ENCODE measurements at regions not wholly inside any gene's neighbourhood (a gene's known extent, or its start where the extent isn't known, plus 50 kb on each side); places are given as distances from the start of the nearest gene placed in this dataset.

- TF ChIP-seq ZNF274 (IDR thresholded peaks at IDR 0.05; ENCODE audit: insufficient read depth, insufficient read length), result no peak
- no peak for TF ChIP-seq EP300 (IDR thresholded peaks at IDR 0.05; ENCODE audit: borderline replicate concordance in 1 of 2, control insufficient read depth in 1 of 2, low read depth in 2 of 2, low read length in 2 of 2)
- no peak for TF ChIP-seq SRF (IDR thresholded peaks at IDR 0.05; ENCODE audit: low read depth in 2 of 2, low read length in 2 of 2)
- TF ChIP-seq NR2C2 (IDR thresholded peaks at IDR 0.05; ENCODE audit: borderline replicate concordance, control insufficient read depth, insufficient read length, low read depth), result no peak
- no peak for TF ChIP-seq EZH2 (IDR thresholded peaks at IDR 0.05; ENCODE audit: borderline replicate concordance, control insufficient read depth, low read depth, low read length)
- TF ChIP-seq TAF1 (IDR thresholded peaks at IDR 0.05; ENCODE audit: borderline replicate concordance, low read depth, low read length), result no peak
- TF ChIP-seq, protein P1, sequence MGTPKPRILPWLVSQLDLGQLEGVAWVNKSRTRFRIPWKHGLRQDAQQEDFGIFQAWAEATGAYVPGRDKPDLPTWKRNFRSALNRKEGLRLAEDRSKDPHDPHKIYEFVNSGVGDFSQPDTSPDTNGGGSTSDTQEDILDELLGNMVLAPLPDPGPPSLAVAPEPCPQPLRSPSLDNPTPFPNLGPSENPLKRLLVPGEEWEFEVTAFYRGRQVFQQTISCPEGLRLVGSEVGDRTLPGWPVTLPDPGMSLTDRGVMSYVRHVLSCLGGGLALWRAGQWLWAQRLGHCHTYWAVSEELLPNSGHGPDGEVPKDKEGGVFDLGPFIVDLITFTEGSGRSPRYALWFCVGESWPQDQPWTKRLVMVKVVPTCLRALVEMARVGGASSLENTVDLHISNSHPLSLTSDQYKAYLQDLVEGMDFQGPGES (IDR thresholded peaks at IDR 0.05), result no peak
- no peak for TF ChIP-seq EGR1 (IDR thresholded peaks at IDR 0.05; ENCODE audit: borderline replicate concordance in 1 of 2, low read depth in 2 of 2, low read length in 2 of 2)
- TF ChIP-seq, protein P2, sequence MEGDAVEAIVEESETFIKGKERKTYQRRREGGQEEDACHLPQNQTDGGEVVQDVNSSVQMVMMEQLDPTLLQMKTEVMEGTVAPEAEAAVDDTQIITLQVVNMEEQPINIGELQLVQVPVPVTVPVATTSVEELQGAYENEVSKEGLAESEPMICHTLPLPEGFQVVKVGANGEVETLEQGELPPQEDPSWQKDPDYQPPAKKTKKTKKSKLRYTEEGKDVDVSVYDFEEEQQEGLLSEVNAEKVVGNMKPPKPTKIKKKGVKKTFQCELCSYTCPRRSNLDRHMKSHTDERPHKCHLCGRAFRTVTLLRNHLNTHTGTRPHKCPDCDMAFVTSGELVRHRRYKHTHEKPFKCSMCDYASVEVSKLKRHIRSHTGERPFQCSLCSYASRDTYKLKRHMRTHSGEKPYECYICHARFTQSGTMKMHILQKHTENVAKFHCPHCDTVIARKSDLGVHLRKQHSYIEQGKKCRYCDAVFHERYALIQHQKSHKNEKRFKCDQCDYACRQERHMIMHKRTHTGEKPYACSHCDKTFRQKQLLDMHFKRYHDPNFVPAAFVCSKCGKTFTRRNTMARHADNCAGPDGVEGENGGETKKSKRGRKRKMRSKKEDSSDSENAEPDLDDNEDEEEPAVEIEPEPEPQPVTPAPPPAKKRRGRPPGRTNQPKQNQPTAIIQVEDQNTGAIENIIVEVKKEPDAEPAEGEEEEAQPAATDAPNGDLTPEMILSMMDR (IDR thresholded peaks at IDR 0.05 in 2 of 3, conservative IDR thresholded peaks at IDR 0.05 in 1 of 3; ENCODE audit: control insufficient read depth in 2 of 3, extremely low read depth in 1 of 3, insufficient read depth in 1 of 3, low read depth in 3 of 3, low read length in 3 of 3), result no peak
These were observed 478.6 kb upstream of the JARID2 start for GRCh38 chr6:14767226-14767625.

Measured in GM12878 (cell line).